Activated CD8-positive, alpha-beta memory T cell treated with anti-CD3 and anti-CD28 coated beads, Interleukin-2, amount 10 ng/mL, durations not matched to agents 7 days and 5 days (primary cell): ENCODE measurements at regions not wholly inside any gene's neighbourhood (a gene's known extent, or its start where the extent isn't known, plus 50 kb on each side); places are given as distances from the start of the nearest gene placed in this dataset.
"Not testable (repeated sequence)": the region's sequence is repeated elsewhere in the genome, so short reads cannot be mapped to it uniquely, and the experiment has no call there.

Experiments used
- ATAC-seq: fragments of 150-1000 bp; cut with Tn5 transposase; one replicate; pipeline ENCODE4 v1.10.0; 2021; ENCODE audit warnings: moderate library complexity
- CTCF ChIA-PET: fragments of 350-600 bp; sonication (Branson Sonifier 250); formaldehyde crosslinking; loops from one replicate; lab custom pipeline; 2021; ENCODE audit warnings: antibody characterized with exemption; lab: Charles Lee
- DNase-seq: peaks from one replicate; pipeline ENCODE4 v3.0.0-alpha.2; 2020
- H3K27ac Mint-ChIP-seq: one replicate; pipeline ENCODE4 v1.8.0; 2021; ENCODE audit warnings: mild to moderate bottlenecking, mixed read lengths
- H3K27me3 Mint-ChIP-seq: one replicate; pipeline ENCODE4 v1.8.0; 2021; ENCODE audit warnings: mixed read lengths
- H3K36me3 Mint-ChIP-seq: one replicate; pipeline ENCODE4 v1.8.0; 2021; ENCODE audit warnings: mild to moderate bottlenecking, mixed read lengths
- H3K4me1 Mint-ChIP-seq: one replicate; pipeline ENCODE4 v1.8.0; 2021; ENCODE audit warnings: mixed read lengths
- H3K4me3 Mint-ChIP-seq: one replicate; pipeline ENCODE4 v1.8.0; 2021; ENCODE audit warnings: mild to moderate bottlenecking, moderate library complexity, mixed read lengths
- H3K9me3 Mint-ChIP-seq: one replicate; pipeline ENCODE4 v1.8.0; 2022; ENCODE audit warnings: low read depth, mixed read lengths

GRCh38 chr7:112573302-112574039, 92.7 kb downstream of the LSMEM1 start:
- ATAC-seq (no peak), DNase-seq (no peak)
- Mint-ChIP-seq H3K4me1 (no peaks in the 10 kb centered on the region), H3K27me3 (peaks cover 5% of the 10 kb centered on the region), H3K9me3 (peaks cover 6% of the 10 kb centered on the region), H3K27ac (no peak overlapping the region), H3K4me3 (no peak overlapping the region), H3K36me3 (peaks cover 2% of the 10 kb centered on the region)
- CTCF ChIA-PET = interaction anchor here (0.6 kb wide), 1 partner anchor 84 kb away, joined by 3 read pairs; no protein-coding TSS in a partner anchor

- Mint-ChIP-seq H3K27me3 (peaks cover 5% of the 10 kb centered on the region), H3K9me3 (peaks cover 6% of the 10 kb centered on the region), H3K27ac (no peak overlapping the region), H3K36me3 (peaks cover 2% of the 10 kb centered on the region), H3K4me3 (no peak overlapping the region), H3K4me1 (no peaks in the 10 kb centered on the region)
- DNase-seq (no peak), ATAC-seq (no peak)
- CTCF ChIA-PET = no interaction called here
Observed at GRCh38 chr7:112575864-112576263, 95.1 kb downstream of the LSMEM1 start.

GRCh38 chr7:112579388-112579787, 98.6 kb downstream of the LSMEM1 start:
- H3K27ac Mint-ChIP-seq = no peak overlapping the region
- peaks cover 2% of the 10 kb centered on the region for H3K36me3 Mint-ChIP-seq
- H3K27me3 Mint-ChIP-seq = peaks cover 3% of the 10 kb centered on the region
- DNase-seq (no peak), ATAC-seq (no peak)
- H3K4me3 Mint-ChIP-seq = no peak overlapping the region
- H3K9me3 Mint-ChIP-seq = peaks cover 6% of the 10 kb centered on the region
- H3K4me1 Mint-ChIP-seq = no peaks in the 10 kb centered on the region
- CTCF ChIA-PET = no interaction called here

GRCh38 chr7:112580717-112581435, 100.1 kb downstream of the LSMEM1 start:
- H3K9me3 Mint-ChIP-seq = peaks cover 4% of the 10 kb centered on the region
- DNase-seq (no peak), ATAC-seq (no peak)
- no peak overlapping the region for H3K27ac Mint-ChIP-seq
- CTCF ChIA-PET = no interaction called here
- H3K36me3 Mint-ChIP-seq = peaks cover under 1% of the 10 kb centered on the region
- H3K27me3 Mint-ChIP-seq = peaks cover 3% of the 10 kb centered on the region
- no peak overlapping the region for H3K4me3 Mint-ChIP-seq
- no peaks in the 10 kb centered on the region for H3K4me1 Mint-ChIP-seq

- Mint-ChIP-seq H3K9me3 (peaks cover under 1% of the 10 kb centered on the region), H3K4me1 (no peaks in the 10 kb centered on the region), H3K27ac (no peak overlapping the region), H3K27me3 (peaks cover 3% of the 10 kb centered on the region), H3K4me3 (no peak overlapping the region), H3K36me3 (no peaks in the 10 kb centered on the region)
- CTCF ChIA-PET = no interaction called here
- ATAC-seq (no peak), DNase-seq (no peak)
Observed at GRCh38 chr7:112581529-112581928, 100.7 kb downstream of the LSMEM1 start.

GRCh38 chr7:112584290-112584689, 103.5 kb downstream of the LSMEM1 start:
- no peak for ATAC-seq

GRCh38 chr7:112587504-112587903, 106.7 kb downstream of the LSMEM1 start:
- Mint-ChIP-seq H3K27ac (no peak overlapping the region), H3K4me1 (no peaks in the 10 kb centered on the region), H3K9me3 (no peaks in the 10 kb centered on the region), H3K27me3 (peaks cover 8% of the 10 kb centered on the region), H3K36me3 (no peaks in the 10 kb centered on the region), H3K4me3 (no peak overlapping the region)
- DNase-seq = no peak
- ATAC-seq = no peak
- CTCF ChIA-PET = no interaction called here

More at GRCh38 chr7:112584290-112584689, 103.5 kb downstream of the LSMEM1 start:
- Mint-ChIP-seq H3K36me3 (no peaks in the 10 kb centered on the region), H3K27ac (no peak overlapping the region), H3K4me3 (no peak overlapping the region), H3K4me1 (no peaks in the 10 kb centered on the region), H3K27me3 (peaks cover 3% of the 10 kb centered on the region), H3K9me3 (no peaks in the 10 kb centered on the region)
- no peak for DNase-seq
- CTCF ChIA-PET = no interaction called here

- CTCF ChIA-PET, ATAC-seq, H3K27ac Mint-ChIP-seq, H3K27me3 Mint-ChIP-seq, H3K36me3 Mint-ChIP-seq, H3K4me1 Mint-ChIP-seq, DNase-seq, H3K9me3 Mint-ChIP-seq, H3K4me3 Mint-ChIP-seq: not testable (repeated sequence)
Observed at GRCh38 chr7:112592565-112593263, 111.9 kb downstream of the LSMEM1 start.

- peaks cover 9% of the 10 kb centered on the region for H3K27me3 Mint-ChIP-seq
- no peak overlapping the region for H3K27ac Mint-ChIP-seq
- CTCF ChIA-PET = interaction anchor here (0.8 kb wide), 1 partner anchor 379 kb away, joined by 3 read pairs; no protein-coding TSS in a partner anchor
- no peaks in the 10 kb centered on the region for H3K4me1 Mint-ChIP-seq
- no peak for DNase-seq
- no peak for ATAC-seq
- H3K4me3 Mint-ChIP-seq = no peak overlapping the region
- H3K9me3 Mint-ChIP-seq = no peaks in the 10 kb centered on the region
- no peaks in the 10 kb centered on the region for H3K36me3 Mint-ChIP-seq
Observed at GRCh38 chr7:112594397-112594796, 113.6 kb downstream of the LSMEM1 start.

- H3K4me1 Mint-ChIP-seq = no peaks in the 10 kb centered on the region
- ATAC-seq (no peak), DNase-seq (no peak)
- CTCF ChIA-PET = no interaction called here
- peaks cover 5% of the 10 kb centered on the region for H3K27me3 Mint-ChIP-seq
- H3K36me3 Mint-ChIP-seq = no peaks in the 10 kb centered on the region
- no peak overlapping the region for H3K4me3 Mint-ChIP-seq
- no peaks in the 10 kb centered on the region for H3K9me3 Mint-ChIP-seq
- H3K27ac Mint-ChIP-seq = no peak overlapping the region
Observed at GRCh38 chr7:112596260-112596659, 115.5 kb downstream of the LSMEM1 start.

- Mint-ChIP-seq H3K4me1 (no peaks in the 10 kb centered on the region), H3K27ac (no peak overlapping the region), H3K4me3 (no peak overlapping the region), H3K27me3 (peaks cover 3% of the 10 kb centered on the region), H3K9me3 (no peaks in the 10 kb centered on the region), H3K36me3 (no peaks in the 10 kb centered on the region)
- CTCF ChIA-PET = no interaction called here
- DNase-seq = no peak
- no peak for ATAC-seq
Observed at GRCh38 chr7:112596981-112597380, 116.2 kb downstream of the LSMEM1 start.

GRCh38 chr7:112603673-112604072, 122.9 kb downstream of the LSMEM1 start:
- Mint-ChIP-seq H3K4me1 (no peaks in the 10 kb centered on the region), H3K9me3 (no peaks in the 10 kb centered on the region), H3K4me3 (no peak overlapping the region), H3K27ac (no peak overlapping the region), H3K27me3 (peaks cover 16% of the 10 kb centered on the region), H3K36me3 (no peaks in the 10 kb centered on the region)
- CTCF ChIA-PET = no interaction called here
- ATAC-seq = no peak
- DNase-seq = no peak

- CTCF ChIA-PET = no interaction called here
- no peaks in the 10 kb centered on the region for H3K4me1 Mint-ChIP-seq
Observed at GRCh38 chr7:112610636-112611035, 129.8 kb downstream of the LSMEM1 start.

More at GRCh38 chr7:112610636-112611035, 129.8 kb downstream of the LSMEM1 start:
- DNase-seq = no peak
- Mint-ChIP-seq H3K27ac (no peak overlapping the region), H3K9me3 (no peaks in the 10 kb centered on the region), H3K27me3 (peaks cover 19% of the 10 kb centered on the region), H3K36me3 (no peaks in the 10 kb centered on the region), H3K4me3 (no peak overlapping the region)
- no peak for ATAC-seq
